ENCODE measurements at regions not wholly inside any gene's neighbourhood (a gene's known extent, or its start where the extent isn't known, plus 50 kb on each side); places are given as distances from the start of the nearest gene placed in this dataset.

DNA sequence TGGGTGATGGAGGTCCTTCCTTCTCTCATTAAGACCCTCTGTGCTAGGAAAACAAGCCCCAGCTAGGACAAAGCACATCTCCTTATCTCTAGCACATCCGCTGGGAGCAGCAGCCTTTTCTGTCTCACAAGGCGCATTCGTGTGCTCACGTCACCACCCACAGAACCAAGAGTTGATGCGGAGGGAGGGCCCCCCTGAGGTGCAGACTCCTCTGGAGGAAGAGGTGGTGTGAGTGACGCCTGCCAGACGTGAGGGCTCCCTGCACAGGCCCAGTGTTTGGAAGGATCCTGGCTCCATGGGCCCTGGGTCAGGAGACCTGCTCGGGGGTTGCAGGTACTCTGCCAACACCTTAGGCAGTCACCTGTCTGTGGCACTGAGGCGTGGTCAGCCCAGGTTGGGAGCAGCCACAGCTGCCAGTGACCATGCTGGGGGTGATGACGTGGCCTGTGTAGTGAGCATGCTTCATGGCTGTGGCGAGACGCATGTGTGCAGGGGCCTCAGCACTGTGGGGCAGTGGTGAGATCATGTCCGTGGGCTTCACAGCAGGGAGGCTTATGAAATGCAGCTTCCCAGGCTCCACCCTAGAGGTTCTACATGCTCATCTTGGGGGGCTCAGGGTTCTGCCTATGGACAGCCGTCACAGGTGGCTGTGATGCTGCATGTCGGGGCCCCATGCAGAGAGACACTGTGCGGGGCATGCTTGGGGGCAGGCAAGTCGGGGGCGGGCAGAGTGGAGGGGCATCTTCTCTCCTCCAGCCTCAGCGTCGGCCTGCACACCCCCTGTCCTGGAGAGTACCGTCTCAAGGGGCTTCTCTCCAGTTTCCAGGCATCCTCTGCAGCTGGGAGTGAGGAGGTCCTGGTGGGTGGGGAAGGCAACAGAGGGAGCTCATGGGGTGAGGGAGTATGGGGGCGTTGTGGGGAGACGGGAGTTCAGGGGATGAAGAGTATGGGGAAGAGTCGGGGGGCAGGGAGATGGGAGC lies 56.2 kb upstream of the DPYSL4 start:
- Histone ChIP-seq H3K4me1 (ENCODE audit: insufficient read depth, low read length) (no peaks in the 10 kb centered on the region), H3K9me3 (ENCODE audit: low read length) (no peaks in the 10 kb centered on the region), H3K9ac (ENCODE audit: insufficient read depth, low read depth, low read length) (no peak overlapping the region), H3K36me3 (replicated peaks in 1 of 2; ENCODE audit: control insufficient read depth in 1 of 2, insufficient read depth in 2 of 2, low read length in 2 of 2) (no peaks in the 10 kb centered on the region), H3K79me2 (ENCODE audit: insufficient read depth, low read length) (no peaks in the 10 kb centered on the region), H2AFZ (ENCODE audit: low read length) (no peak overlapping the region), H4K20me1 (ENCODE audit: insufficient read depth, low read length) (no peaks in the 10 kb centered on the region), H3K4me3 (replicated peaks in 1 of 3; ENCODE audit: insufficient read depth in 1 of 3, low read depth in 2 of 3, low read length in 3 of 3) (no peak overlapping the region), H3K27ac (ENCODE audit: extremely low read length, insufficient read depth, low read length) (no peak overlapping the region), H3K27me3 (ENCODE audit: control insufficient read depth in 1 of 2, insufficient read depth in 2 of 2, low read length in 2 of 2) (peaks cover 7 to 50% of the 10 kb centered on the region in 2 experiments; a peak in 4 of 5 replicates), H3K4me2 (ENCODE audit: low read depth, low read length) (no peak overlapping the region)
- WGBS (ENCODE audit: low lambda C conversion rate), result 40% methylated on average over 16 of the region's 24 CpGs
- ATAC-seq (no peak), FAIRE-seq (no peak), DNase-seq (ENCODE audit: low spot score) (no peak)
- intact Hi-C loops (cut with micrococcal nuclease; ENCODE audit: unreplicated experiment) (no loop called here), in situ Hi-C loops (cut with HindIII; ENCODE audit: extremely low pct_ligation_motif_present, low pct_unique_long_range_greater_than_20kb) (no loop called here)
- CTCF ChIA-PET (ENCODE audit: low intra/inter-chr PET ratio, low total read pairs), result no interaction called here
- BruUV-seq (replicated peaks), result no TSS peak
- no peak for TF ChIP-seq ZNF484 (CRISPR knock-in tag; IDR thresholded peaks at IDR 0.05; ENCODE audit: borderline replicate concordance, low read depth)
- peak; percentile 60 for TF ChIP-seq CREB1 (IDR thresholded peaks at IDR 0.05)
- no peak for TF ChIP-seq CREB1 (CRISPR knock-in tag; IDR thresholded peaks at IDR 0.05)
- TF ChIP-seq FIP1L1 (IDR thresholded peaks at IDR 0.05; ENCODE audit: borderline replicate concordance, insufficient read depth, low read depth, low read length), result no peak
- POLR2A ChIA-PET, result no interaction called here

DNA sequence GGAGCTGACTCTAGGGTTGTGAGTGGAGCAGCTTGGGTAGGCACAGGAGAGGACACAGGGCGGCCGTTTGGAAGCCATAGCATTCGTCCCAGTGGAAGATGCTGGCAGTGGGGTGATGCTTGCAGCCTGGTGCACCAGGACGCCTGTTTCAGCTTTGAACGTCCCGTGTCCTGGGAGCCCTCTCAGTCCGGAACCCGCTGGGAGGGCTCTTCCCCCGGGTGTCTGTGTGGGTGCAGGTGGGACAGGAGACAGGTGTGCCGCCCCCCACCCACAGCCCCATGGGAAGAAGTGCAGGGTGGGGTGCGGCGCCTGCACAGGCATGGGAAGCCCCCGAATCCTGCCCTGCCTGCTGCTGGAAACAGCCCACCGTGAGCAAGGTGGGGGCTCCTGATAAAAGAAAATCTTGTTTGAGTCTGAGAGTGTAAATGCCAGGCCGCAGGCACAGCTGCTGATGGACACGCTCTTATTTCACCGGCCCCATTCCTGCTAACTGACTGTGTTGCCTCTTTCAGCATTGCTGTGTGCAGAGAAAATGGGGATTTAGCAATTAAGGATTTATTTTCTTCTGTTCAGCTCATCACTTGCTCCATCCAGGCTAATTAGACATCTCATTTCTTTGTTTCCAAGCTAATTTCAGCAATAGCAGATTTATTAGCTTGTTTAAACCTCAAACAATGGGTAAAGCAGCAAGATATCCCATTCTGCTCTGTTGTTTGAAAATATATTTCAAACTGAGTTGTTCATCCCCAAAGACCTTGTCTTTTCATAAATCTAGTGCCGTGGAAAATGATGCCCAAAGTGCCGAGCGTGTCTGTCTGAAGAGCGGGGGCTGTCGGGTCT lies 54.9 kb upstream of the DPYSL4 start:
- Histone ChIP-seq H4K20me1 (ENCODE audit: insufficient read depth, low read length) (no peaks in the 10 kb centered on the region), H3K36me3 (replicated peaks in 1 of 2; ENCODE audit: control insufficient read depth in 1 of 2, insufficient read depth in 2 of 2, low read length in 2 of 2) (no peaks in the 10 kb centered on the region), H3K4me1 (ENCODE audit: insufficient read depth, low read length) (no peaks in the 10 kb centered on the region), H2AFZ (ENCODE audit: low read length) (no peak overlapping the region), H3K9ac (ENCODE audit: insufficient read depth, low read depth, low read length) (no peak overlapping the region), H3K4me3 (replicated peaks in 1 of 3; ENCODE audit: insufficient read depth in 1 of 3, low read depth in 2 of 3, low read length in 3 of 3) (no peak overlapping the region), H3K79me2 (ENCODE audit: insufficient read depth, low read length) (no peaks in the 10 kb centered on the region), H3K27me3 (ENCODE audit: control insufficient read depth in 1 of 2, insufficient read depth in 2 of 2, low read length in 2 of 2) (peaks cover 7 to 48% of the 10 kb centered on the region in 2 experiments; a peak in 4 of 5 replicates), H3K27ac (ENCODE audit: extremely low read length, insufficient read depth, low read length) (no peak overlapping the region), H3K4me2 (ENCODE audit: low read depth, low read length) (no peak overlapping the region), H3K9me3 (ENCODE audit: low read length) (no peaks in the 10 kb centered on the region)
- in situ Hi-C loops (cut with HindIII; ENCODE audit: extremely low pct_ligation_motif_present, low pct_unique_long_range_greater_than_20kb), result no loop called here
- BruUV-seq (replicated peaks), result no TSS peak
- DNase-seq (ENCODE audit: low spot score), result no peak
- no peak for ATAC-seq
- POLR2A ChIA-PET, result no interaction called here
- intact Hi-C loops (cut with micrococcal nuclease; ENCODE audit: unreplicated experiment), result no loop called here
- CTCF ChIA-PET (ENCODE audit: low intra/inter-chr PET ratio, low total read pairs), result no interaction called here
- WGBS (ENCODE audit: low lambda C conversion rate), result 20% methylated on average over 13 of the region's 22 CpGs
- 0 out of 2 replicates have a peak, but pooled peaks have one; percentile 56 for TF ChIP-seq EZH2 (conservative IDR thresholded peaks at IDR 0.05; ENCODE audit: low read depth, low read length)
- TF ChIP-seq PRPF4 (IDR thresholded peaks at IDR 0.05; ENCODE audit: low read depth, low read length, poor library complexity, severe bottlenecking), result no peak
- no peak for TF ChIP-seq MAFK (conservative IDR thresholded peaks at IDR 0.05 in 1 of 2, IDR thresholded peaks at IDR 0.05 in 1 of 2; ENCODE audit: low read length in 2 of 2)
- no peak for FAIRE-seq

All from HepG2 (cell line).